GM19452 (cell line): ENCODE measurements at regions not wholly inside any gene's neighbourhood (a gene's known extent, or its start where the extent isn't known, plus 50 kb on each side); places are given as distances from the start of the nearest gene placed in this dataset.
"Not testable (repeated sequence)": the region's sequence is repeated elsewhere in the genome, so short reads cannot be mapped to it uniquely, and the experiment has no call there.

Experiments
- ATAC-seq: cut with Tn5 transposase; IDR thresholded peaks from one replicate; pipeline ENCODE4 v1.9.1; 2021; ENCODE audit not compliant: unreplicated experiment

GRCh38 chr4:82097504-82097903 lies 276.3 kb downstream of the HNRNPD start:
- no peak for ATAC-seq

DNA sequence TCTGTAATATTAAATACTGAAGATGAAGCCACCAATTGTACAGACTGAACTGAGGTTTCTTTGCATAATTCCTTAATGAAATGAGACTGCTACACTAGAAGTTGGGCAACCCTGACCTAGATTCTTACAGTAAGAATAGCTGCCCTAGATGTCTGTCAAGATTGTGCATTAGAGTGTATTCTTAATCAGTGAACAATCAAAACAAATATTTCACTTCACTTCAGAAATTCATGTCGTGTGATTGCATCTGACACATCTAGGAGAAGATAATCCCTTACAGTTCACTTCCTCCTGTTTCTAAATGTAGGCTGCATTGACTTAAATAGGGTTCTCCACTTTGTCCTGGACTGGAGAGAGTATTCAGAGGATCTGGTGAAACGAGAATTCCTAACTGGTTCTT lies 283.1 kb downstream of the HNRNPD start:
- no peak for ATAC-seq

DNA sequence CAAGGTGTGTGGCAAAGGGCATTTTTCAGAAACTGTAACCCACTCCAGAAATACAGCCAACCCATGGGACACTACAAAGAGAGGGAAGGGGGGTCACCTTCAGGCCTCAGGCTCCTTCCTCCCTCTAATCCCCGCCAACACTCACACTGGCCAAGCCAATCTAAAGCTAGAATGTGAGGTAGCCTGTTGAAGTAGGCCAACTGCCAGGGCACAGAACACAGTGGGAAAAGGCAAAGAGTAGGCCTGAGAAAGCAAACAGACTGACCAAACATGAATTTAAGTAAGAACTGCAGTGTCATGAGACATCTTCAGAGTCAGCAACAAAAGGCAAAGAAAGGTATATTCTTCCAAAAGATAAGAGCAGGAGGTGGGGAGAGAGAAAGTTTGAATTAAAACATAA lies 289.0 kb downstream of the HNRNPD start:
- ATAC-seq: no peak

DNA sequence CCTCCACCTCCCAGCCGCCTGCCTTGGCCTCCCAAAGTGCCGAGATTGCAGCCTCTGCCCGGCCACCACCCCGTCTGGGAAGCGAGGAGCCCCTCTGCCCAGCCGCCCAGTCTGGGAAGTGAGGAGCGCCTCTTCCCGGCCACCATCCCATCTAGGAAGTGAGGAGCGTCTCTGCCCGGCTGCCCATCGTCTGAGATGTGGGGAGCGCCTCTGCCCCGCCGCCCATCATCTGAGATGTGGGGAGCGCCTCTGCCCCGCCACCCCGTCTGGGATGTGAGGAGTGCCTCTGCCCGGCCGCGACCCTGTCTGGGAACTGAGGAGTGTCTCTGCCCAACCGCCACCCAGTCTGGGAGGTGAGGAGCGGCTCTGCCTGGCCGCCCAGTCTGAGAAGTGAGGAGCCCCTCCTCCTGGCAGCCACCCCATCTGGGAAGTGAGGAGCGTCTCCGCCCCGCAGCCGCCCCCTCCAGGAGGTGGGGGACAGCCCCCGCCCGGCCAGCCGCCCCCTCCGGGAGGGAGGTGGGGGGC lies 296.3 kb downstream of the HNRNPD start:
- not testable (repeated sequence) for ATAC-seq

DNA sequence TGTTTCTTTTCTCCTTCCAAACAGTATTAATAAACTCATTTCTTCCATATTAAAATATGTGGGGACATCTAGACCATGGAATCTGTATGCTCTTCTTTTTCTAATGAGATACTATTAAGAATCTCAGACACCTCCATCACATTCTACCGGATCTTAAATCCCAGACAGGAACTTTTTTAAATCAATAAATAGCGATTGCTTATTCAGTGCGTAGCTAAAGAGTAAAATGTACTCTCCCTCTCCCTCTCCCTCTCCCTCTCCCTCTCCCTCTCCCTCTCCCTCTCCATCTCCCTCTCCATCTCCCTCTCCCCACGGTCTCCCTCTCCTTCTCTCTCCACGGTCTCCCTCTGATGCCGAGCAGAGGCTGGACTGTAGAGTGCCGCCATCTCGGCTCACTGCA lies 297.0 kb downstream of the HNRNPD start:
- no peak for ATAC-seq

GRCh38 chr4:82076359-82076758 lies 297.4 kb downstream of the HNRNPD start:
- ATAC-seq: no peak

GRCh38 chr4:82071951-82072350 lies 301.8 kb downstream of the HNRNPD start:
- ATAC-seq: no peak

DNA sequence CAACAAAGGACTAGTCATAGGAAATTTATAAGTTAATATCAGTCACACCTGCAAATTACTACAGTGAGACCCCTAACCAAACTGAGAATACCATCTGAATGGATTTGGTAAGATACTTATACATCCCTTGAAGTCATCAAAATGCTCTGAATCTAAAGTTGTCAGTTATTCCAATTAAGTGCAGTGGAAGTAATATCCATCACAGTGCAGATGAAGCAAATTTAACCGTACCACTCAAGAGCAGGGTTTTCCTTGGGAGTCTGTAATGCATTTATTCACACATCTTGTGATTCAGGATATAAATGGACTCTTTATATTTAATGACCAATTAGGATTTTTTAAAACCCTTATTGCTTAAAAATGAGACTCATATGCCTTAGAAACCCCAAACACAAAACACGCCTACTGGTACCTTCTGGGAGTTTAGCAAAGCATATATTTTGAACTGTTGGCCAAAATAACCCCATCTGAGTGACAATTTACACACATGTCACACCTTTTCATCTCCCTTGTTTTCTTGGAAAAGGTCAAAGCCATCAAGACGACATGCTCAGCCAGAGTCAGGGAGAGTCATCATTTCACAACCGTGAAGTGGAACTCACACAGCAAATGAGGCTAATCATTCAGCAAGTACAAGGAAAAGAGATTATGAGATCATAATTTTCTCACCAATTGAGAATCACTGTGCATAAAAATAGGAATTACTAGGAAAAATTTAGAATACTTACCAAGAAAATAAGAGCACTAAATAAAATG lies 303.7 kb downstream of the HNRNPD start:
- ATAC-seq: no peak

DNA sequence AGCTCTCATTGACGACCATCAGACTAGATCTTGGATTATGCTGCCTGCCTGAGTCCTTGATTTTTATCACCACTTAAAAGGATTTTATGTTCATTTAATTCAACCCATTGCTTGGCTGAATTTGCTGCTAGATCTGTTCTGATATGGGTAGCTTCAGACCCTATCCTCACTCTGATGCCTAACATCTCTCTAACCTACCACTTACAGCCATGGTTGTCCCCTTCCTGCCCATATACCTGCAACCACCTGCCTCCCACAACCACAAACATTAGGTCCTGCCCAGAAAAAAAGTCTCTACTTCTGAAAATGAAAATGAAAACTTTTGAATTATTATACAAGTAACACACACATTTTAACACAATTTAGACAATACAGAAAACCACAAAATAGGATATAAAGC lies 310.8 kb downstream of the HNRNPD start:
- ATAC-seq: no peak

DNA sequence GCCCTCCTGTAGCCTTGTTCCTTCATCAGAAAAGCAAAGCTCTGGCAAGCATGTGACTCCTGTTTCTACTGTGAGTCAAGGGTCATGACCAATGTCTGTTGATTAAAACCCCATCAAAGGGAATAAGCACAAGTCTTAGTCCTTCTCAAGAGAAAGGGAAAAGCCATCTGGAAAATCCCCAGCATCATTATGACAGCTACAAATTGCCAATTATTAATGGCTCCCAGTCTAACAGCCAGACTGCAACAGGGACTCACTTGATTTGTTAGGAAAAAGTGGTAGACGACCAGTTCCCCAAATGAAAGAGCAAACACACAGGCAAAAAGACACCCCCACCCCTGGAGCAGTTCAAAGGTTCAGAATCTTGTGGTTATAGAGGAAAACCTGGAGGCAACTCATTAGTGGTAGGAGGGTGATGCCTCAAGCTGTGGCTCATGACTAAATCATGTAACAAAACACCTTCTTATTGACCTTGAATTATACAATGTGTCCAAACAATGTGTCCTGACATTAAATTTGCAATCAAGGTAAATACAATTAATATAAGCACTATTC lies 315.7 kb downstream of the HNRNPD start:
- no peak for ATAC-seq

DNA sequence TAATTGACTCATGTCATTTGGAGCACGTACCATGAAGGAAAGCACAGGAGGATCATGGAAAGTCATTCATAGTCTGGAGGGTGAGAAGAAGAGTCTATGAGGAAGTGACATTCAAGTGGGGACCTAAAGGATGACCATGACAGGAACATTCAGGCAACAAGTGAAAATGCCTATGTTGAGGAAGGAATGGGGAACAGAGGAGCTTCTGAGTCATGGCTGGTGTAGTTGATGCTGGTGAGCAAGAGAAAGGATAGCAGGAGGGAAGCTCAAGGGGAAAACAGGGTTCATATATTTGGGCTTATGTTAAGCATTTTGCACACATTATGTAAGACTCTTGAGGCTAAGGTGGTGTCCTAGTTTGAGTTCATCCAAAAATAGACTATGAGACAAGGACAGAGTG lies 318.6 kb downstream of the HNRNPD start:
- ATAC-seq: no peak

GRCh38 chr4:82053396-82053795 lies 320.4 kb downstream of the HNRNPD start:
- ATAC-seq: no peak

- ATAC-seq: no peak
These were observed 323.0 kb downstream of the HNRNPD start for GRCh38 chr4:82050796-82051195.

DNA sequence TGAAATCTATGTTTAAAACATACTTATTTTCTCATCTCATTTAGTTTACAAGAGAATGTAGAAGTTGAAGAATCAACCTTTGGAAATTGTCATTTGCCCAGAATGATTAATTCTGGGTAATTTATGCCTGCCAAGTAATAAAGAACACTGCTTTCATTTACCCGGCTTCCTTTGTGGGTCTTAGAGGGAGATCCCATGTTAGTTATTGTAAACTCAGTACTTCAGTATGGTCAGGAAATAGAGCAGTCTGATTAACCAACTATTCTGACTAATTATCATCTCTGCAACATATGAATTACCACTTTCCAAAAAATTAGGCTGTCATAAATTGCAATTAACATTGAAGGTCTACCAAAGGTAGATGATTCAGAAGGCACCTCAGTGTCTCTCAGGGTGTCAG lies 324.5 kb downstream of the HNRNPD start:
- no peak for ATAC-seq

- ATAC-seq: no peak
These were observed 326.1 kb downstream of the HNRNPD start for GRCh38 chr4:82047731-82048130.

GRCh38 chr4:82046796-82047195 lies 327.0 kb downstream of the HNRNPD start:
- ATAC-seq: no peak

GRCh38 chr4:82045267-82045666 lies 328.5 kb downstream of the HNRNPD start:
- no peak for ATAC-seq

GRCh38 chr4:82044141-82044993 lies 329.4 kb downstream of the HNRNPD start:
- ATAC-seq: no peak

- ATAC-seq: no peak
These were observed 330.0 kb downstream of the HNRNPD start for GRCh38 chr4:82043809-82044137.

GRCh38 chr4:82043081-82043808 lies 330.5 kb downstream of the HNRNPD start:
- no peak for ATAC-seq

DNA sequence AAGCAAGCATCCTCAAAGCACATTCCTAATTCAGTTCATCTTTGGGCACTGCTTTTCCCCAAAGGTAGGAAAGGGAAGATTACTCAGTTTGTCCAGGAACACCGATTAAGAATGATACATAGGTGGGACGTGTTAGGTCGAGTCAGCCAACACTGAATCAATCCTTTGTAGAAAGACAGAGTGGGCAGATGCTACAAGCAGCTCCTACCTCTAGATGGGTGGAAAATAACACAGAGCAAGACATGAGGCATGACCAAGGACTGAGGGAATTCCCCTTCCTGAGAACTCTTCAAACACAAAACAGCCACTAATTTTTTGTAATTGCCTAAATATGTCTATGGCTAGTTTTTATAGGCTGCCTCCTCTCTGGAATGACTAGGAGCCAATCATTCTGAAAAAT lies 331.7 kb downstream of the HNRNPD start:
- ATAC-seq: no peak
